AG10803 (cell line): ENCODE measurements at regions not wholly inside any gene's neighbourhood (a gene's known extent, or its start where the extent isn't known, plus 50 kb on each side); places are given as distances from the start of the nearest gene placed in this dataset.

Source experiments
- DNase-seq: peaks from one replicate; pipeline ENCODE4 v3.0.0; 2010; ENCODE audit warnings: low read depth
- H3K4me3 ChIP-seq: 2 replicates; pipeline ENCODE4 v1.5.1; 2011; ENCODE audit warnings: mild to moderate bottlenecking, low read length, control low read depth
- CTCF ChIP-seq: conservative IDR thresholded peaks from 2 replicates; pipeline ENCODE4 v1.5.1; 2011; ENCODE audit warnings: mild to moderate bottlenecking, low read length, control low read depth, inconsistent platforms

GRCh38 chr18:44324361-44324760, 356.3 kb upstream of the SETBP1 start:
- H3K4me3 ChIP-seq = no peak overlapping the region
- DNase-seq = no peak
- TF ChIP-seq CTCF = no peak

GRCh38 chr18:44325903-44326635, 354.6 kb upstream of the SETBP1 start:
- TF ChIP-seq CTCF = peak; percentile 75
- peak; percentile 64 for DNase-seq
- H3K4me3 ChIP-seq = no peak overlapping the region

- no peak for TF ChIP-seq CTCF
- no peak overlapping the region for H3K4me3 ChIP-seq
- no peak for DNase-seq
These were observed 348.8 kb upstream of the SETBP1 start for GRCh38 chr18:44331656-44332570.

- H3K4me3 ChIP-seq = no peak overlapping the region
- TF ChIP-seq CTCF = no peak
- DNase-seq = no peak
These were observed 338.9 kb upstream of the SETBP1 start for GRCh38 chr18:44341759-44342158.

- H3K4me3 ChIP-seq = no peak overlapping the region
- no peak for DNase-seq
- TF ChIP-seq CTCF = no peak
These were observed 338.5 kb upstream of the SETBP1 start for GRCh38 chr18:44342162-44342561.

GRCh38 chr18:44342946-44343345, 337.7 kb upstream of the SETBP1 start:
- DNase-seq = no peak
- TF ChIP-seq CTCF = no peak
- no peak overlapping the region for H3K4me3 ChIP-seq
